ENCODE measurements at regions not wholly inside any gene's neighbourhood (a gene's known extent, or its start where the extent isn't known, plus 50 kb on each side); places are given as distances from the start of the nearest gene placed in this dataset.

- DNase-seq: no peak
Observed at GRCh38 chr16:74232806-74233465, 63.7 kb upstream of the PSMD7 start.

- no peak for DNase-seq
Observed at GRCh38 chr16:74230126-74230525, 66.5 kb upstream of the PSMD7 start.

- peak; percentile 66 for DNase-seq
Observed at GRCh38 chr16:74226338-74226954, 70.2 kb upstream of the PSMD7 start.

- DNase-seq: peak; percentile 69
Observed at GRCh38 chr16:74224828-74225612, 71.6 kb upstream of the PSMD7 start.

- DNase-seq: no peak
Observed at GRCh38 chr16:74221828-74222227, 74.8 kb upstream of the PSMD7 start.

GRCh38 chr16:74219706-74220105 lies 76.9 kb upstream of the PSMD7 start:
- no peak for DNase-seq

- DNase-seq: no peak
Observed at GRCh38 chr16:74218871-74219270, 77.7 kb upstream of the PSMD7 start.

- no peak for DNase-seq
Observed at GRCh38 chr16:74216319-74216718, 80.3 kb upstream of the PSMD7 start.

- DNase-seq: no peak
Observed at GRCh38 chr16:74215249-74215648, 81.4 kb upstream of the PSMD7 start.

- no peak for DNase-seq
Observed at GRCh38 chr16:74213372-74213771, 83.2 kb upstream of the PSMD7 start.

- no peak for DNase-seq
Observed at GRCh38 chr16:74210245-74210644, 86.4 kb upstream of the PSMD7 start.

GRCh38 chr16:74202009-74202408 lies 94.6 kb upstream of the PSMD7 start:
- no peak for DNase-seq

GRCh38 chr16:74201576-74201975 lies 95.0 kb upstream of the PSMD7 start:
- DNase-seq: no peak

- no peak for DNase-seq
Observed at GRCh38 chr16:74200921-74201320, 95.7 kb upstream of the PSMD7 start.

- no peak for DNase-seq
Observed at GRCh38 chr16:74199842-74200124, 96.8 kb upstream of the PSMD7 start.

- DNase-seq: no peak
Observed at GRCh38 chr16:74199066-74199841, 97.4 kb upstream of the PSMD7 start.

- DNase-seq: no peak
Observed at GRCh38 chr16:74192281-74192797, 104.3 kb upstream of the PSMD7 start.

GRCh38 chr16:74190292-74190691 lies 106.3 kb upstream of the PSMD7 start:
- DNase-seq: no peak

- DNase-seq: no peak
Observed at GRCh38 chr16:74188856-74189255, 107.8 kb upstream of the PSMD7 start.

- peak; percentile 79 for DNase-seq
Observed at GRCh38 chr16:74186561-74186971, 110.0 kb upstream of the PSMD7 start.

GRCh38 chr16:74184839-74185238 lies 111.8 kb upstream of the PSMD7 start:
- DNase-seq: no peak

- no peak for DNase-seq
Observed at GRCh38 chr16:74183601-74184360, 112.8 kb upstream of the PSMD7 start.

Data from tongue (tissue), 1 donor.